CD14-positive monocyte (primary cell): ENCODE measurements at regions not wholly inside any gene's neighbourhood (a gene's known extent, or its start where the extent isn't known, plus 50 kb on each side); places are given as distances from the start of the nearest gene placed in this dataset.

ENCODE experiments used
- DNase-seq, 3 donors: peaks; one replicate each; pipeline ENCODE4 v3.0.0-alpha.2; 2011 to 2022
- H2AFZ ChIP-seq: 2 replicates; pipeline ENCODE4 v1.6.0; 2012; ENCODE audit warnings: mild to moderate bottlenecking, low read depth, low read length, inconsistent platforms; ENCODE audit not compliant: insufficient read depth, poor library complexity, severe bottlenecking
- H3K27ac ChIP-seq, 2 donors: 1 replicate in 1 of 2; 2 replicates in 1 of 2; pipeline ENCODE4 v1.5.1; 2012 to 2013; ENCODE audit warnings: low read length in 2 of 2, control low read depth in 1 of 2, inconsistent platforms in 1 of 2, low read depth in 1 of 2, mild to moderate bottlenecking in 1 of 2
- H3K27me3 ChIP-seq, 2 donors: one replicate each; pipeline versions ENCODE4 v1.6.0 to v1.6.1; 2011 to 2013; ENCODE audit warnings: low read length in 2 of 2; ENCODE audit not compliant: control insufficient read depth in 2 of 2, insufficient read depth in 2 of 2
- H3K36me3 ChIP-seq, 2 donors: replicated peaks in 1 of 2; 1 replicate in 1 of 2; 2 replicates in 1 of 2; pipeline versions ENCODE4 v1.5.1 to v1.6.1; 2012 to 2013; ENCODE audit warnings: low read length in 2 of 2, control low read depth in 1 of 2, inconsistent platforms in 1 of 2, mild to moderate bottlenecking in 1 of 2; ENCODE audit not compliant: insufficient read depth in 2 of 2, control insufficient read depth in 1 of 2
- H3K4me1 ChIP-seq, 2 donors: 1 replicate in 1 of 2; 2 replicates in 1 of 2; pipeline versions ENCODE4 v1.5.1 to v1.6.1; 2012 to 2013; ENCODE audit warnings: low read length in 2 of 2, control low read depth in 1 of 2, inconsistent platforms in 1 of 2, mild to moderate bottlenecking in 1 of 2, moderate library complexity in 1 of 2; ENCODE audit not compliant: insufficient read depth in 2 of 2, control insufficient read depth in 1 of 2
- H3K4me2 ChIP-seq: replicated peaks from 2 replicates; pipeline ENCODE3; 2012; ENCODE audit warnings: low read length, moderate library complexity, mild to moderate bottlenecking; ENCODE audit not compliant: poor library complexity, severe bottlenecking; ENCODE audit errors: extremely low read depth
- H3K4me3 ChIP-seq, 3 experiments: fragments of 200-600 bp in 1 of 3; sonication (generic) in 1 of 3; replicated peaks in 1 of 3; 1 replicate in 2 of 3; 2 replicates in 1 of 3; pipeline ENCODE4 v1.5.1; 2011 to 2013; ENCODE audit warnings: low read length in 3 of 3, mild to moderate bottlenecking in 3 of 3, control low read depth in 2 of 3, low read depth in 2 of 3, inconsistent platforms in 1 of 3, moderate library complexity in 1 of 3
- H3K79me2 ChIP-seq: 2 replicates; pipeline ENCODE4 v1.6.0; 2012; ENCODE audit warnings: mild to moderate bottlenecking, control low read depth, inconsistent platforms, low read length, moderate library complexity; ENCODE audit not compliant: insufficient read depth
- H3K9ac ChIP-seq: 2 replicates; pipeline ENCODE4 v1.6.0; 2017; ENCODE audit warnings: low read length, mild to moderate bottlenecking; ENCODE audit not compliant: insufficient read depth, poor library complexity, severe bottlenecking
- H3K9me3 ChIP-seq, 2 donors: replicated peaks in 1 of 2; 1 replicate in 1 of 2; 2 replicates in 1 of 2; pipeline versions ENCODE4 v1.5.1 to v1.6.1; 2012 to 2013; ENCODE audit warnings: low read length in 2 of 2, control low read depth in 1 of 2; ENCODE audit not compliant: control insufficient read depth in 1 of 2, insufficient read depth in 1 of 2
- H4K20me1 ChIP-seq: 2 replicates; pipeline ENCODE4 v1.6.0; 2012; ENCODE audit warnings: mild to moderate bottlenecking, low read length, control low read depth, moderate library complexity; ENCODE audit not compliant: insufficient read depth
- H3K27ac Mint-ChIP-seq, 7 donors: one replicate each; pipeline ENCODE4 v1.8.0; 2020; ENCODE audit warnings: mild to moderate bottlenecking in 7 of 7, mixed read lengths in 7 of 7, moderate library complexity in 6 of 7, inconsistent platforms in 2 of 7
- H3K27me3 Mint-ChIP-seq, 3 donors: one replicate each; pipeline ENCODE4 v1.8.0; 2021 to 2022; ENCODE audit warnings: low read depth in 3 of 3, mild to moderate bottlenecking in 3 of 3, mixed read lengths in 3 of 3, moderate library complexity in 3 of 3, inconsistent platforms in 1 of 3
- H3K36me3 Mint-ChIP-seq, 2 donors: one replicate each; pipeline ENCODE4 v1.8.0; 2020; ENCODE audit warnings: mixed read lengths in 2 of 2, inconsistent platforms in 1 of 2, mild to moderate bottlenecking in 1 of 2
- H3K4me1 Mint-ChIP-seq: one replicate; pipeline ENCODE4 v1.8.0; 2020; ENCODE audit warnings: mild to moderate bottlenecking, mixed read lengths
- H3K4me3 Mint-ChIP-seq, 2 donors: one replicate each; pipeline ENCODE4 v1.8.0; 2020; ENCODE audit warnings: mild to moderate bottlenecking in 2 of 2, mixed read lengths in 2 of 2, moderate library complexity in 1 of 2
- H3K9me3 Mint-ChIP-seq, 7 donors: one replicate each; pipeline ENCODE4 v1.8.0; 2020 to 2022; ENCODE audit warnings: mixed read lengths in 7 of 7, mild to moderate bottlenecking in 6 of 7, moderate library complexity in 6 of 7, inconsistent platforms in 2 of 7
- WGBS: methylation state at CpG from one replicate; pipeline ENCODE4 v1.1.5; 2013; ENCODE audit warnings: missing lambda C conversion rate; ENCODE audit not compliant: insufficient coverage; 5-methylcytosine and 5-hydroxymethylcytosine counted together
- intact Hi-C, 2 donors: fragments of 100-400 bp; cut with micrococcal nuclease; formaldehyde crosslinking; loops; one replicate each; pipeline versions ENCODE4 v1.15.0 to v1.15.1; 2023
- TF ChIP-seq, protein P1 (sequence below): fragments of 200-600 bp; IDR thresholded peaks from one replicate; pipeline ENCODE4 v1.8.0; 2022; ENCODE audit warnings: antibody characterized with exemption, mild to moderate bottlenecking

DNA sequence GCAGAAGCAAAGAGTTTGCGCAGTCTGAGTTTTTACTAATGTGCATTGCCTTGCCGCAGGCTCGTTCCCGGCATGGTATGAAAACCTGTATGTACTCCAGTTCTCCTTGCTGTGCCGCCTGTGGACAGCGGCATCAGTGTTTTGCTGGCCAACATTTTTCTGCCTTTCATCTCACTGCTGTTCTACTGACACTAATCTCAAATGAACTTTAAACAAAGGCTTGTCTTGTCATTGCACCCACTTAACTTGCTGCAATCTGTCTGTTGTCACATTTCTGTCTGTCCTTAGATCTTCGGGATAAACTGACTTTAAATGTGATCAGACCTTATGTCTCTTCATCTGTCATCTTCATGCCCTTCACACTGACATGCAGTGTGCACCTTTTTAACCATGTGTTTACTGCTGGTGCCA, 71.7 kb upstream of the ZNRF2 start:
- no peak overlapping the region for H3K9ac ChIP-seq
- Mint-ChIP-seq H3K36me3 (no peaks in the 10 kb centered on the region), H3K4me3 (no peak overlapping the region), H3K27me3 (peaks cover 0 to 1% (median 0%) of the 10 kb centered on the region in 3 donors), H3K4me1 (peaks cover 17% of the 10 kb centered on the region), H3K9me3 (peaks cover 0 to 3% (median 0%) of the 10 kb centered on the region in 7 donors), H3K27ac (no peak overlapping the region)
- DNase-seq = no peak
- H3K27me3 ChIP-seq = no peaks in the 10 kb centered on the region
- H3K4me1 ChIP-seq = peaks cover 12 to 18% of the 10 kb centered on the region in 2 donors
- no peak overlapping the region for H3K27ac ChIP-seq
- TF ChIP-seq, protein P1, sequence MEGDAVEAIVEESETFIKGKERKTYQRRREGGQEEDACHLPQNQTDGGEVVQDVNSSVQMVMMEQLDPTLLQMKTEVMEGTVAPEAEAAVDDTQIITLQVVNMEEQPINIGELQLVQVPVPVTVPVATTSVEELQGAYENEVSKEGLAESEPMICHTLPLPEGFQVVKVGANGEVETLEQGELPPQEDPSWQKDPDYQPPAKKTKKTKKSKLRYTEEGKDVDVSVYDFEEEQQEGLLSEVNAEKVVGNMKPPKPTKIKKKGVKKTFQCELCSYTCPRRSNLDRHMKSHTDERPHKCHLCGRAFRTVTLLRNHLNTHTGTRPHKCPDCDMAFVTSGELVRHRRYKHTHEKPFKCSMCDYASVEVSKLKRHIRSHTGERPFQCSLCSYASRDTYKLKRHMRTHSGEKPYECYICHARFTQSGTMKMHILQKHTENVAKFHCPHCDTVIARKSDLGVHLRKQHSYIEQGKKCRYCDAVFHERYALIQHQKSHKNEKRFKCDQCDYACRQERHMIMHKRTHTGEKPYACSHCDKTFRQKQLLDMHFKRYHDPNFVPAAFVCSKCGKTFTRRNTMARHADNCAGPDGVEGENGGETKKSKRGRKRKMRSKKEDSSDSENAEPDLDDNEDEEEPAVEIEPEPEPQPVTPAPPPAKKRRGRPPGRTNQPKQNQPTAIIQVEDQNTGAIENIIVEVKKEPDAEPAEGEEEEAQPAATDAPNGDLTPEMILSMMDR = no peak
- intact Hi-C loops = no loop called here
- no peaks in the 10 kb centered on the region for H4K20me1 ChIP-seq
- WGBS = 98% methylated on average over 7 of the region's 7 CpGs
- no peak overlapping the region for H3K4me3 ChIP-seq
- no peaks in the 10 kb centered on the region for H3K9me3 ChIP-seq
- no peaks in the 10 kb centered on the region for H3K79me2 ChIP-seq
- H3K4me2 ChIP-seq = no peak overlapping the region
- H2AFZ ChIP-seq = peak overlapping the region; percentile 27
- H3K36me3 ChIP-seq = no peaks in the 10 kb centered on the region

DNA sequence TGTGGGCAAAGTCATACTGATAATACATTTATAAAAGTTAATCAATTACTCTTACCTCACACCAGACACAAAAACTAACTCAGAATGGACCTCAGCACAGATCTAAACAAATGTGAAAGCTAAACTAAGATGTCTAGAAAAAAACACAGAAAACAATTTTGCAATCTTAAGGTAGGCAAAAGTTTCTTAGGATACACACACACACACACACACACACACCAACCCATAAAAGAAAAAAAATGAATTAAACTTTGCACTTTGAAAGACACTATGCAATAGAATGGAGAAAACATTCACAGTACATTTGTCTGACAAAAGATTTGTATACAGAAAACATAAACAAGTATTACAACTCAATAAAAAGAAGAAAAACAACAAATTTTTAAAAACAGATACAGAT, 70.8 kb upstream of the ZNRF2 start:
- H3K27ac ChIP-seq = no peak overlapping the region
- no peaks in the 10 kb centered on the region for H3K79me2 ChIP-seq
- H3K9ac ChIP-seq = no peak overlapping the region
- H3K27ac Mint-ChIP-seq = no peak overlapping the region
- H2AFZ ChIP-seq = no peak overlapping the region
- H3K4me2 ChIP-seq = no peak overlapping the region
- DNase-seq = no peak
- intact Hi-C loops = no loop called here
- H3K36me3 Mint-ChIP-seq = no peaks in the 10 kb centered on the region
- H3K27me3 ChIP-seq = no peaks in the 10 kb centered on the region
- H3K27me3 Mint-ChIP-seq = peaks cover 0 to 1% (median 0%) of the 10 kb centered on the region in 3 donors
- H3K4me1 ChIP-seq = peaks cover 12 to 18% of the 10 kb centered on the region in 2 donors
- peaks cover 0 to 3% (median 2%) of the 10 kb centered on the region in 7 donors for H3K9me3 Mint-ChIP-seq
- no peak overlapping the region for H3K4me3 ChIP-seq
- H3K9me3 ChIP-seq = peaks cover 0 to under 1% of the 10 kb centered on the region in 2 donors
- no peaks in the 10 kb centered on the region for H4K20me1 ChIP-seq
- peaks cover 17% of the 10 kb centered on the region for H3K4me1 Mint-ChIP-seq
- TF ChIP-seq, protein P1 = no peak
- H3K4me3 Mint-ChIP-seq = no peak overlapping the region
- no peaks in the 10 kb centered on the region for H3K36me3 ChIP-seq
